ENCODE measurements at regions not wholly inside any gene's neighbourhood (a gene's known extent, or its start where the extent isn't known, plus 50 kb on each side); places are given as distances from the start of the nearest gene placed in this dataset.

- Histone ChIP-seq H2AFZ (ENCODE audit: low read length) (no peak overlapping the region), H3K4me3 (replicated peaks in 1 of 3; ENCODE audit: insufficient read depth in 1 of 3, low read depth in 2 of 3, low read length in 3 of 3) (no peak overlapping the region), H3K27ac (ENCODE audit: extremely low read length, insufficient read depth, low read length) (no peak overlapping the region), H3K4me1 (ENCODE audit: insufficient read depth, low read length) (no peaks in the 10 kb centered on the region), H3K9ac (ENCODE audit: insufficient read depth, low read depth, low read length) (no peak overlapping the region), H3K27me3 (ENCODE audit: control insufficient read depth in 1 of 2, insufficient read depth in 2 of 2, low read length in 2 of 2) (no peaks in the 10 kb centered on the region; a peak in 1 of 5 replicates), H4K20me1 (ENCODE audit: insufficient read depth, low read length) (no peaks in the 10 kb centered on the region), H3K36me3 (replicated peaks in 1 of 2; ENCODE audit: control insufficient read depth in 1 of 2, insufficient read depth in 2 of 2, low read length in 2 of 2) (no peaks in the 10 kb centered on the region), H3K9me3 (ENCODE audit: low read length) (peaks cover 81% of the 10 kb centered on the region), H3K4me2 (ENCODE audit: low read depth, low read length) (no peak overlapping the region), H3K79me2 (ENCODE audit: insufficient read depth, low read length) (no peaks in the 10 kb centered on the region)
- in situ Hi-C loops (cut with HindIII; ENCODE audit: extremely low pct_ligation_motif_present, low pct_unique_long_range_greater_than_20kb), result no loop called here
- TF ChIP-seq, protein P1, sequence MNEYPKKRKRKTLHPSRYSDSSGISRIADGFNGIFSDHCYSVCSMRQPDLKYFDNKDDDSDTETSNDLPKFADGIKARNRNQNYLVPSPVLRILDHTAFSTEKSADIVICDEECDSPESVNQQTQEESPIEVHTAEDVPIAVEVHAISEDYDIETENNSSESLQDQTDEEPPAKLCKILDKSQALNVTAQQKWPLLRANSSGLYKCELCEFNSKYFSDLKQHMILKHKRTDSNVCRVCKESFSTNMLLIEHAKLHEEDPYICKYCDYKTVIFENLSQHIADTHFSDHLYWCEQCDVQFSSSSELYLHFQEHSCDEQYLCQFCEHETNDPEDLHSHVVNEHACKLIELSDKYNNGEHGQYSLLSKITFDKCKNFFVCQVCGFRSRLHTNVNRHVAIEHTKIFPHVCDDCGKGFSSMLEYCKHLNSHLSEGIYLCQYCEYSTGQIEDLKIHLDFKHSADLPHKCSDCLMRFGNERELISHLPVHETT (CRISPR knock-in tag; conservative IDR thresholded peaks at IDR 0.05), result no peak
- TF ChIP-seq MATR3 (CRISPR knock-in tag; IDR thresholded peaks at IDR 0.05) (no peak), ZSCAN22 (CRISPR knock-in tag; IDR thresholded peaks at IDR 0.05) (no peak), FOXM1 (CRISPR knock-in tag; IDR thresholded peaks at IDR 0.05) (no peak), ERF (CRISPR knock-in tag; IDR thresholded peaks at IDR 0.05) (no peak), NR2C2 (CRISPR knock-in tag; IDR thresholded peaks at IDR 0.05; ENCODE audit: borderline replicate concordance) (no peak), KAT7 (CRISPR knock-in tag; IDR thresholded peaks at IDR 0.05; ENCODE audit: borderline replicate concordance) (no peak), ZNF160 (CRISPR knock-in tag; IDR thresholded peaks at IDR 0.05) (no peak), KAT8 (CRISPR knock-in tag; IDR thresholded peaks at IDR 0.05) (no peak), ZNF431 (CRISPR knock-in tag; IDR thresholded peaks at IDR 0.05; ENCODE audit: borderline replicate concordance, low read depth) (no peak), ZNF616 (CRISPR knock-in tag; IDR thresholded peaks at IDR 0.05; ENCODE audit: low read depth) (no peak), MBD4 (IDR thresholded peaks at IDR 0.05; ENCODE audit: borderline replicate concordance, low read length) (no peak), SIX1 (CRISPR knock-in tag; IDR thresholded peaks at IDR 0.05; ENCODE audit: borderline replicate concordance) (no peak)
- TF ChIP-seq, protein P2, sequence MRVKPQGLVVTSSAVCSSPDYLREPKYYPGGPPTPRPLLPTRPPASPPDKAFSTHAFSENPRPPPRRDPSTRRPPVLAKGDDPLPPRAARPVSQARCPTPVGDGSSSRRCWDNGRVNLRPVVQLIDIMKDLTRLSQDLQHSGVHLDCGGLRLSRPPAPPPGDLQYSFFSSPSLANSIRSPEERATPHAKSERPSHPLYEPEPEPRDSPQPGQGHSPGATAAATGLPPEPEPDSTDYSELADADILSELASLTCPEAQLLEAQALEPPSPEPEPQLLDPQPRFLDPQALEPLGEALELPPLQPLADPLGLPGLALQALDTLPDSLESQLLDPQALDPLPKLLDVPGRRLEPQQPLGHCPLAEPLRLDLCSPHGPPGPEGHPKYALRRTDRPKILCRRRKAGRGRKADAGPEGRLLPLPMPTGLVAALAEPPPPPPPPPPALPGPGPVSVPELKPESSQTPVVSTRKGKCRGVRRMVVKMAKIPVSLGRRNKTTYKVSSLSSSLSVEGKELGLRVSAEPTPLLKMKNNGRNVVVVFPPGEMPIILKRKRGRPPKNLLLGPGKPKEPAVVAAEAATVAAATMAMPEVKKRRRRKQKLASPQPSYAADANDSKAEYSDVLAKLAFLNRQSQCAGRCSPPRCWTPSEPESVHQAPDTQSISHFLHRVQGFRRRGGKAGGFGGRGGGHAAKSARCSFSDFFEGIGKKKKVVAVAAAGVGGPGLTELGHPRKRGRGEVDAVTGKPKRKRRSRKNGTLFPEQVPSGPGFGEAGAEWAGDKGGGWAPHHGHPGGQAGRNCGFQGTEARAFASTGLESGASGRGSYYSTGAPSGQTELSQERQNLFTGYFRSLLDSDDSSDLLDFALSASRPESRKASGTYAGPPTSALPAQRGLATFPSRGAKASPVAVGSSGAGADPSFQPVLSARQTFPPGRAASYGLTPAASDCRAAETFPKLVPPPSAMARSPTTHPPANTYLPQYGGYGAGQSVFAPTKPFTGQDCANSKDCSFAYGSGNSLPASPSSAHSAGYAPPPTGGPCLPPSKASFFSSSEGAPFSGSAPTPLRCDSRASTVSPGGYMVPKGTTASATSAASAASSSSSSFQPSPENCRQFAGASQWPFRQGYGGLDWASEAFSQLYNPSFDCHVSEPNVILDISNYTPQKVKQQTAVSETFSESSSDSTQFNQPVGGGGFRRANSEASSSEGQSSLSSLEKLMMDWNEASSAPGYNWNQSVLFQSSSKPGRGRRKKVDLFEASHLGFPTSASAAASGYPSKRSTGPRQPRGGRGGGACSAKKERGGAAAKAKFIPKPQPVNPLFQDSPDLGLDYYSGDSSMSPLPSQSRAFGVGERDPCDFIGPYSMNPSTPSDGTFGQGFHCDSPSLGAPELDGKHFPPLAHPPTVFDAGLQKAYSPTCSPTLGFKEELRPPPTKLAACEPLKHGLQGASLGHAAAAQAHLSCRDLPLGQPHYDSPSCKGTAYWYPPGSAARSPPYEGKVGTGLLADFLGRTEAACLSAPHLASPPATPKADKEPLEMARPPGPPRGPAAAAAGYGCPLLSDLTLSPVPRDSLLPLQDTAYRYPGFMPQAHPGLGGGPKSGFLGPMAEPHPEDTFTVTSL (CRISPR knock-in tag; IDR thresholded peaks at IDR 0.05; ENCODE audit: borderline replicate concordance), result no peak
- BruUV-seq (replicated peaks), result no TSS peak
- ChIA-PET CTCF (ENCODE audit: low intra/inter-chr PET ratio, low total read pairs) (no interaction called here), POLR2A (no interaction called here)
- FAIRE-seq (no peak), DNase-seq (ENCODE audit: low spot score) (no peak), ATAC-seq (no peak)
- no CpG with 5 or more reads among the region's 13 CpGs for WGBS (ENCODE audit: low lambda C conversion rate)
- intact Hi-C loops (cut with micrococcal nuclease; ENCODE audit: unreplicated experiment), result no loop called here
Measured at GRCh38 chr1:238530209-238530851, 639.6 kb upstream of the ZP4 start.
